ENCODE measurements at regions not wholly inside any gene's neighbourhood (a gene's known extent, or its start where the extent isn't known, plus 50 kb on each side); places are given as distances from the start of the nearest gene placed in this dataset.

DNA sequence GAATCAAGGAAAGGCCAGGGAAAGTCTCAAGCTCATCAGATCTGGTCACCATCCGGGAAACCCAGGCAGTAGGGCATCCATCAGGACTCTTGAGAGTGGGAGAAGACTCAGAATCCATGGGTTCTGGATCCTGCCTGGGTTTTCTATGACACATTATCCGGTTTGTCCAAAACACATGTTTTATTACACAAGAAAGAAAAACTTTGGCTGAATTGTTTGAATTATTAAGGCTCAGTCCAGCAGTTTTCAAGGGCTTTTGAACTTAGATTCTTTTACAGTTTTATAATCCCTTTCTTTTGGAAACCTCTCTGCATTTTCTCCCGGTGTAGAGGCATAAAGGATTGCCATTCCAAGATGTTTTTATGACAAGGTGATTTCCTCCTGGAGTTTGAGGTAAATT lies 528.5 kb upstream of the MGMT start:
- FAIRE-seq = no peak
- TF ChIP-seq POLR2A (IDR thresholded peaks at IDR 0.05; ENCODE audit: low read depth, low read length) = no peak
- no peak for TF ChIP-seq POU2F2 (IDR thresholded peaks at IDR 0.05; ENCODE audit: low read depth, low read length)
- TF ChIP-seq SPI1 (IDR thresholded peaks at IDR 0.05; ENCODE audit: low read depth, low read length) = no peak
- no peak for TF ChIP-seq PAX5 (IDR thresholded peaks at IDR 0.05; ENCODE audit: insufficient read depth, low read length, severe bottlenecking)
- TF ChIP-seq TAF1 (IDR thresholded peaks at IDR 0.05; ENCODE audit: low read depth, low read length) = no peak
- no peak for TF ChIP-seq POLR2AphosphoS5 (IDR thresholded peaks at IDR 0.05; ENCODE audit: low read depth, low read length)

DNA sequence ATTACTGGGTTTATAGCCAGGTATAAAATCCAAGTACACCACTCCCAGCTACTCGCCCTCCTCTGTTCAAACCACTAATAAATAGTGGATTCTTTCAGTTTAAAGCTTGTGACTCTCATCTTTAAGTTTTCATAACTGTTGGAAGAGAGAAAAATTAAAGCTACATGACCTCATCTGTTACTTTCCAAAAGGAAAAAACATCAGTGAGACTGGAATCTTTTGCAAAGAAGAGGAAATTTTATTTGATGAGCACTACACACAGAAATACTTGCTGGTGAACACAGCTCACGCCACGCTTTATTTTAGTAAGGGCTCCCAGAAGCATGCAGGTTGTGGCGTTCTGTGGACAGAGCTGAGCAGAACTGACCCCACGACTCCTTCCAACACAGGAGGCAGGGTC lies 527.0 kb upstream of the MGMT start:
- TF ChIP-seq POLR2AphosphoS5 (IDR thresholded peaks at IDR 0.05; ENCODE audit: low read depth, low read length) (no peak), TAF1 (IDR thresholded peaks at IDR 0.05; ENCODE audit: low read depth, low read length) (no peak), SPI1 (IDR thresholded peaks at IDR 0.05; ENCODE audit: low read depth, low read length) (no peak), PAX5 (IDR thresholded peaks at IDR 0.05; ENCODE audit: insufficient read depth, low read length, severe bottlenecking) (no peak), POLR2A (IDR thresholded peaks at IDR 0.05; ENCODE audit: low read depth, low read length) (no peak), POU2F2 (IDR thresholded peaks at IDR 0.05; ENCODE audit: low read depth, low read length) (no peak)
- no peak for FAIRE-seq
- DNase-seq (ENCODE audit: insufficient read length, low spot score) = no peak

More for the DNA sequence above, 528.5 kb upstream of the MGMT start:
- no peak for DNase-seq (ENCODE audit: insufficient read length, low spot score)

GRCh38 chr10:128943111-128943510 lies 523.9 kb upstream of the MGMT start:
- DNase-seq (ENCODE audit: insufficient read length, low spot score) (no peak), FAIRE-seq (no peak)
- TF ChIP-seq SPI1 (IDR thresholded peaks at IDR 0.05; ENCODE audit: low read depth, low read length) (no peak), POLR2A (IDR thresholded peaks at IDR 0.05; ENCODE audit: low read depth, low read length) (no peak), POLR2AphosphoS5 (IDR thresholded peaks at IDR 0.05; ENCODE audit: low read depth, low read length) (no peak), TAF1 (IDR thresholded peaks at IDR 0.05; ENCODE audit: low read depth, low read length) (no peak), PAX5 (IDR thresholded peaks at IDR 0.05; ENCODE audit: insufficient read depth, low read length, severe bottlenecking) (no peak), POU2F2 (IDR thresholded peaks at IDR 0.05; ENCODE audit: low read depth, low read length) (no peak)

DNA sequence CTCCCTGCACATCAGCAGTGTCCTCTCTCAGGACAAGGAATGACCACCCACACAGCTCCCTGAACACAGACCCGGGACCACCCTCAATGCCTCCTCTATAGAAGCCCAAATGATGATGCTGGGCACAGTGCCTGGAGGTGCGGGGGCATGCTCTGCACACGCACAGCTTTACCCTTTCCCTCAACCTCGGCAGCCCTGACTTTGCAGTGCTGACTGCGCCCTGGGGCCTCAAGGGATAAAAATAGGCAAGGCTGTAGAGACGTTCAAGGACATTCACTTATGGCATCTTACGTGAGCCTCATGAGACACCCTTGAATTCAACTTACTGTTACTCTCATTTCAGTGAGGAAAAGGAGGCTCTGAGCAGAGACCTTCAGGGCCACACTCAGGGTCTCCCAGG lies 521.6 kb upstream of the MGMT start:
- no peak for FAIRE-seq
- no peak for TF ChIP-seq POU2F2 (IDR thresholded peaks at IDR 0.05; ENCODE audit: low read depth, low read length)
- no peak for TF ChIP-seq SPI1 (IDR thresholded peaks at IDR 0.05; ENCODE audit: low read depth, low read length)
- no peak for TF ChIP-seq PAX5 (IDR thresholded peaks at IDR 0.05; ENCODE audit: insufficient read depth, low read length, severe bottlenecking)
- TF ChIP-seq POLR2A (IDR thresholded peaks at IDR 0.05; ENCODE audit: low read depth, low read length) = no peak
- no peak for TF ChIP-seq POLR2AphosphoS5 (IDR thresholded peaks at IDR 0.05; ENCODE audit: low read depth, low read length)
- TF ChIP-seq TAF1 (IDR thresholded peaks at IDR 0.05; ENCODE audit: low read depth, low read length) = no peak
- DNase-seq (ENCODE audit: insufficient read length, low spot score) = no peak

DNA sequence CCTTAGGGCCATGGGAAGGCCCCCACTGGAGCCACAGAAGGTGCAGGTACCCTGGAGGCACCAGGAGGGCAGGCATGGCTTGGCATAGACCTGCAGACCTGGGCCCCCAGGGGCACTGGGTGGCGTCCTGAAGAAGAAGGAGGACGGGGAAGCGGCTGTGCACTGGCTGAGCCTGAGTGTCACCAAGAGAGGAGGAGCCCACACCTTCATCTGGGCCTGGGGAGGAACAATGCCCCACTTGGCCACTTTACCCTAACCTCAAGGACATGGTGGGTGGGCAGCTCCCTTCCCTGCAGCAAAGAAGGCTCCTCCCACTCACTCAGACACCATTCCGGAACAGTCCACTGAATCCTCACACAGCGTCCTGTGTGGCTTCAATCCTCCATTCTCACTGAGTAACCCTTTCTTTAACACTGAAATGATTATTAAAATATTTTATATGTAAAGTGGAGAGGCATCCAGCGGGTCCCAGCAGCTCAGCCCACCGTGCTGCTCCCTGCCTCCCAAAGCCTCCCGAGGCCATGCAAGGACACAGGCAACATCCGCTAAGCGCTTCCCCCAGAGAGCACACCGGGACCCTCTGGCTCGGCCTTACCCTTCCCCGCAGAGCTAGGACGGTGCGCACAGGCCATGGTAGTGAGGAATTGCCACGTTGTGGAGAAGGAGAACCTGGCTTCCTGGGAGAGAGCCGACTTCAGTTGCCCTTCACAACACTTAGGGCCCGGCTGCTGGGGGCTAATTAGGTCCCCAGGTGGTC lies 516.7 kb upstream of the MGMT start:
- FAIRE-seq (no peak), DNase-seq (ENCODE audit: insufficient read length, low spot score) (no peak)
- TF ChIP-seq TAF1 (IDR thresholded peaks at IDR 0.05; ENCODE audit: low read depth, low read length) (no peak), SPI1 (IDR thresholded peaks at IDR 0.05; ENCODE audit: low read depth, low read length) (no peak), POLR2A (IDR thresholded peaks at IDR 0.05; ENCODE audit: low read depth, low read length) (no peak), PAX5 (IDR thresholded peaks at IDR 0.05; ENCODE audit: insufficient read depth, low read length, severe bottlenecking) (no peak), POU2F2 (IDR thresholded peaks at IDR 0.05; ENCODE audit: low read depth, low read length) (no peak), POLR2AphosphoS5 (IDR thresholded peaks at IDR 0.05; ENCODE audit: low read depth, low read length) (no peak)

GRCh38 chr10:128950916-128951275 lies 516.1 kb upstream of the MGMT start:
- FAIRE-seq (no peak), DNase-seq (ENCODE audit: insufficient read length, low spot score) (no peak)
- TF ChIP-seq POLR2AphosphoS5 (IDR thresholded peaks at IDR 0.05; ENCODE audit: low read depth, low read length) (no peak), POU2F2 (IDR thresholded peaks at IDR 0.05; ENCODE audit: low read depth, low read length) (no peak), TAF1 (IDR thresholded peaks at IDR 0.05; ENCODE audit: low read depth, low read length) (no peak), PAX5 (IDR thresholded peaks at IDR 0.05; ENCODE audit: insufficient read depth, low read length, severe bottlenecking) (no peak), SPI1 (IDR thresholded peaks at IDR 0.05; ENCODE audit: low read depth, low read length) (no peak), POLR2A (IDR thresholded peaks at IDR 0.05; ENCODE audit: low read depth, low read length) (no peak)

DNA sequence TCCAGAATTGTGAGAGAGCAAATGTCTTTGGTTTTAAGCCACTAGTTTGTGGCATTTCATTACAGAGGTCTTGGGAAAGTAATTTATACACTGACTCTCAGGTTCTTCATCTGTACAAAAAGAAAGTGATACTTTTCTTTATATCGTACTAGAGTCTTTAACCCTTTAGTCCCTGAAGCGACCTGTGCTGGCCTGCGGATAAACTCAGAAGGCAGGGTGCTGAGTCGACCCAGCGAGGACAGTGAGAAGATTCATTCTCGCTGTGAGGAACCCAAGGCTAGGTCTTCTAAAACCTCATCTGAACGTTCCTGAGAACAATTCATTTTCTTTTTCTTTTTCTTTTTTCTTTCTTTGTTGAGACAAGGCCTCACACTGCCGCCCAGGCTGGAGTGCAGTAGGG lies 514.2 kb upstream of the MGMT start:
- no peak for FAIRE-seq
- no peak for DNase-seq (ENCODE audit: insufficient read length, low spot score)
- TF ChIP-seq POLR2A (IDR thresholded peaks at IDR 0.05; ENCODE audit: low read depth, low read length) = no peak
- TF ChIP-seq PAX5 (IDR thresholded peaks at IDR 0.05; ENCODE audit: insufficient read depth, low read length, severe bottlenecking) = no peak
- TF ChIP-seq POU2F2 (IDR thresholded peaks at IDR 0.05; ENCODE audit: low read depth, low read length) = no peak
- TF ChIP-seq POLR2AphosphoS5 (IDR thresholded peaks at IDR 0.05; ENCODE audit: low read depth, low read length) = no peak
- no peak for TF ChIP-seq SPI1 (IDR thresholded peaks at IDR 0.05; ENCODE audit: low read depth, low read length)

- TF ChIP-seq TAF1 (IDR thresholded peaks at IDR 0.05; ENCODE audit: low read depth, low read length) (no peak), POLR2A (IDR thresholded peaks at IDR 0.05; ENCODE audit: low read depth, low read length) (no peak), SPI1 (IDR thresholded peaks at IDR 0.05; ENCODE audit: low read depth, low read length) (no peak), PAX5 (IDR thresholded peaks at IDR 0.05; ENCODE audit: insufficient read depth, low read length, severe bottlenecking) (no peak)
- DNase-seq (ENCODE audit: insufficient read length, low spot score) (no peak), FAIRE-seq (no peak)
Measured at GRCh38 chr10:128956149-128956548, 510.9 kb upstream of the MGMT start.

DNA sequence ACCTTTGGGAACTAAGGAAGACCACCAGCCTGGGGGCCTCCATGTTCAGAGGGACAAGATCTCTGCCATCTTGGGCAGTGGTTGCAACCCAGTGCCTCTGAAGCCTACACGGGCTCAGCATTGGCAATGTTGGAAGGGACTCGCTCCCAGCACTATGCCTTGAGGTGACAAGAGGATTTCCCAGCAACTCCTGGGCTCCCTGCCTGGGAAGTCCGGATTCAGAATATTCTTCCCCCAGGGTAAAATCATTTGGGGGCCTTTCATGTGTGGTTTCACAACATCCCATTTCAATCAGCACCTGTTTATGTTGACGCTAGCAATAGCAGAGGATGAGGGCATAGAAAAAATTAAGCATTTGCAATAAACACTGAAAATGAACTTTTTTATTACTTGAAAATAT lies 509.8 kb upstream of the MGMT start:
- DNase-seq (ENCODE audit: insufficient read length, low spot score) (no peak), FAIRE-seq (no peak)
- TF ChIP-seq POLR2A (IDR thresholded peaks at IDR 0.05; ENCODE audit: low read depth, low read length) (no peak), POU2F2 (IDR thresholded peaks at IDR 0.05; ENCODE audit: low read depth, low read length) (no peak), TAF1 (IDR thresholded peaks at IDR 0.05; ENCODE audit: low read depth, low read length) (no peak), PAX5 (IDR thresholded peaks at IDR 0.05; ENCODE audit: insufficient read depth, low read length, severe bottlenecking) (no peak), SPI1 (IDR thresholded peaks at IDR 0.05; ENCODE audit: low read depth, low read length) (no peak), POLR2AphosphoS5 (IDR thresholded peaks at IDR 0.05; ENCODE audit: low read depth, low read length) (no peak)

Data from GM12891 (cell line).